IMR-90 (cell line): ENCODE measurements at regions not wholly inside any gene's neighbourhood (a gene's known extent, or its start where the extent isn't known, plus 50 kb on each side); places are given as distances from the start of the nearest gene placed in this dataset.

Source experiments
- ATAC-seq: fragments of 200-7000 bp; cut with Tn5 transposase; 2 replicates; pipeline ENCODE4 v1.9.1; 2020; ENCODE audit warnings: low read depth, mild to moderate bottlenecking, moderate library complexity
- BruUV-seq: library from RNA; stranded (reverse); fragments of 400-500 nt; replicated peaks from 2 replicates; lab custom pipeline; 2021; lab: Mats Ljungman, UMichigan
- CTCF ChIA-PET: fragments of 300-600 bp; formaldehyde crosslinking; extraction: SDS; loops from one replicate; lab custom pipeline; 2021; ENCODE audit warnings: antibody characterized with exemption; lab: Yijun Ruan, JAX
- POLR2A ChIA-PET: fragments of 300-600 bp; sonication (Branson Sonifier 250); formaldehyde crosslinking; loops from one replicate; lab custom pipeline; 2022; ENCODE audit warnings: antibody characterized with exemption; ENCODE audit not compliant: unreplicated experiment; lab: Charles Lee
- DNase-seq: peaks from one replicate; pipeline ENCODE4 v3.0.0; 2013
- H2AFZ ChIP-seq: replicated peaks from 2 replicates; pipeline ENCODE3; 2013; ENCODE audit warnings: low read length, mild to moderate bottlenecking; ENCODE audit not compliant: poor library complexity
- H2AK5ac ChIP-seq: 2 replicates; pipeline ENCODE4 v1.6.1; 2013; ENCODE audit warnings: low read depth, low read length, inconsistent platforms
- H2AK9ac ChIP-seq: replicated peaks from 2 replicates; pipeline ENCODE3; 2013; ENCODE audit warnings: mild to moderate bottlenecking, low read depth, low read length, moderate library complexity; ENCODE audit not compliant: poor library complexity
- H2BK120ac ChIP-seq: 2 replicates; pipeline ENCODE4 v1.6.1; 2013; ENCODE audit warnings: low read depth, low read length, inconsistent platforms
- H2BK15ac ChIP-seq: 3 replicates; pipeline ENCODE4 v1.6.1; 2013; ENCODE audit warnings: low read depth, low read length, inconsistent platforms
- H2BK20ac ChIP-seq: 2 replicates; pipeline ENCODE4 v1.6.1; 2013; ENCODE audit warnings: low read depth, mild to moderate bottlenecking, inconsistent platforms, low read length, moderate library complexity
- H2BK5ac ChIP-seq: 2 replicates; pipeline ENCODE4 v1.6.1; 2013; ENCODE audit warnings: mild to moderate bottlenecking, low read depth, low read length, inconsistent platforms; ENCODE audit not compliant: poor library complexity, severe bottlenecking
- H3K14ac ChIP-seq: replicated peaks from 2 replicates; pipeline ENCODE4 v1.6.1; 2013; ENCODE audit warnings: low read depth, low read length, inconsistent platforms
- H3K18ac ChIP-seq: 2 replicates; pipeline ENCODE4 v1.6.1; 2013; ENCODE audit warnings: low read depth, low read length, control low read depth
- H3K23ac ChIP-seq: 2 replicates; pipeline ENCODE4 v1.6.1; 2013; ENCODE audit warnings: low read depth, low read length, inconsistent platforms
- H3K27ac ChIP-seq: 2 replicates; pipeline ENCODE4 v1.5.1; 2013; ENCODE audit warnings: mild to moderate bottlenecking, control low read depth, low read length; ENCODE audit not compliant: insufficient read depth
- H3K27me3 ChIP-seq: 2 replicates; pipeline ENCODE4 v1.6.1; 2013; ENCODE audit warnings: low read length; ENCODE audit not compliant: control insufficient read depth, insufficient read depth
- H3K36me3 ChIP-seq: 2 replicates; pipeline ENCODE4 v1.6.1; 2013; ENCODE audit warnings: low read length, mixed read lengths; ENCODE audit not compliant: control insufficient read depth, insufficient read depth
- H3K4ac ChIP-seq: 2 replicates; pipeline ENCODE4 v1.6.1; 2013; ENCODE audit warnings: low read depth, low read length, inconsistent platforms
- H3K4me1 ChIP-seq: 2 replicates; pipeline ENCODE4 v1.6.1; 2013; ENCODE audit warnings: low read length, mixed read lengths; ENCODE audit not compliant: control insufficient read depth, insufficient read depth
- H3K4me2 ChIP-seq: 2 replicates; pipeline ENCODE4 v1.6.1; 2013; ENCODE audit warnings: low read depth, mild to moderate bottlenecking, control low read depth, low read length, moderate library complexity
- H3K4me3 ChIP-seq: 2 replicates; pipeline ENCODE4 v1.5.1; 2013; ENCODE audit warnings: low read depth, mild to moderate bottlenecking, control low read depth, low read length, moderate library complexity; ENCODE audit not compliant: insufficient read depth
- H3K56ac ChIP-seq: 2 replicates; pipeline ENCODE4 v1.6.1; 2013; ENCODE audit warnings: low read length, inconsistent platforms; ENCODE audit not compliant: insufficient read depth; ENCODE audit errors: extremely low read depth
- H3K79me1 ChIP-seq, 2 experiments: 2 replicates each; pipeline ENCODE4 v1.6.1; 2013; ENCODE audit warnings: low read length in 2 of 2, inconsistent platforms in 1 of 2, low read depth in 1 of 2
- H3K9ac ChIP-seq: 2 replicates; pipeline ENCODE4 v1.6.1; 2013; ENCODE audit warnings: low read depth, low read length, control low read depth
- H3K9me1 ChIP-seq: 2 replicates; pipeline ENCODE4 v1.6.1; 2013; ENCODE audit warnings: low read length, inconsistent platforms; ENCODE audit not compliant: insufficient read depth
- H3K9me3 ChIP-seq: 2 replicates; pipeline ENCODE4 v1.6.1; 2013; ENCODE audit warnings: low read length; ENCODE audit not compliant: control insufficient read depth, insufficient read depth
- H4K20me1 ChIP-seq: 2 replicates; pipeline ENCODE4 v1.6.1; 2013; ENCODE audit warnings: low read length, inconsistent platforms; ENCODE audit not compliant: insufficient read depth
- H4K5ac ChIP-seq: 2 replicates; pipeline ENCODE4 v1.6.1; 2013; ENCODE audit warnings: mild to moderate bottlenecking, low read depth, low read length, control low read depth
- H4K8ac ChIP-seq, 2 experiments: 2 replicates each; pipeline ENCODE4 v1.6.1; 2013; ENCODE audit warnings: low read depth in 2 of 2, low read length in 2 of 2, control low read depth in 1 of 2, inconsistent platforms in 1 of 2
- H4K91ac ChIP-seq: 2 replicates; pipeline ENCODE4 v1.6.1; 2013; ENCODE audit warnings: low read depth, low read length, inconsistent platforms; ENCODE audit not compliant: insufficient read depth
- BHLHE40 ChIP-seq: fragments of 150-350 bp; IDR thresholded peaks from 2 replicates; pipeline ENCODE4 v1.6.1; 2016; ENCODE audit warnings: mild to moderate bottlenecking, low read depth, low read length
- CEBPB ChIP-seq: IDR thresholded peaks from 2 replicates; pipeline ENCODE4 v1.6.1; 2012; ENCODE audit warnings: low read depth, low read length, improper control_type of control experiment
- MAZ ChIP-seq: IDR thresholded peaks from 2 replicates; pipeline ENCODE4 v1.6.1; 2012; ENCODE audit warnings: low read depth, mild to moderate bottlenecking, low read length, improper control_type of control experiment, moderate library complexity, borderline replicate concordance
- POLR2A ChIP-seq: IDR thresholded peaks from 2 replicates; pipeline ENCODE4 v1.6.1; 2012; ENCODE audit warnings: mild to moderate bottlenecking, low read depth, low read length
- RFX5 ChIP-seq: IDR thresholded peaks from 2 replicates; pipeline ENCODE4 v1.8.0; 2012; ENCODE audit warnings: low read depth, mild to moderate bottlenecking, low read length, moderate library complexity
- SMC3 ChIP-seq: fragments of 150-350 bp; IDR thresholded peaks from 2 replicates; pipeline ENCODE4 v1.6.1; 2016; ENCODE audit warnings: low read depth, mild to moderate bottlenecking, antibody characterized with exemption, low read length, moderate library complexity
- WGBS, 2 experiments: methylation state at CpG; one replicate each; pipeline versions ENCODE4 v1.1.5 to v1.1.7; 2013; ENCODE audit warnings: missing lambda C conversion rate in 2 of 2; ENCODE audit not compliant: insufficient read length in 1 of 2; ENCODE audit errors: extremely low coverage in 2 of 2; 5-methylcytosine and 5-hydroxymethylcytosine counted together
- dilution Hi-C: fragments of 300-500 bp; cut with HindIII; formaldehyde crosslinking; loops from one replicate; pipeline ENCODE4 v1.14.3; 2018; ENCODE audit warnings: low sequenced_read_pairs; ENCODE audit not compliant: unreplicated experiment
- in situ Hi-C: fragments of 300-500 bp; cut with MboI; formaldehyde crosslinking; loops from 3 replicates; pipeline ENCODE4 v1.14.3; 2019; ENCODE audit warnings: low sequenced_read_pairs, inconsistent platforms, mixed read lengths
- intact Hi-C: fragments of 100-400 bp; cut with micrococcal nuclease; formaldehyde crosslinking; loops from 2 replicates; pipeline ENCODE4 v1.10.0; 2022

GRCh38 chr6:77249560-77249959 is 213.7 kb downstream of the HTR1B start:
- Histone ChIP-seq H3K4me2 (no peak overlapping the region), H2BK20ac (no peak overlapping the region), H4K5ac (no peak overlapping the region), H3K36me3 (no peaks in the 10 kb centered on the region), H3K79me1 (no peaks in the 10 kb centered on the region; a peak in 1 of 4 replicates), H2AK9ac (no peak overlapping the region), H3K14ac (no peak overlapping the region), H3K18ac (no peak overlapping the region), H3K56ac (no peak overlapping the region), H2BK120ac (no peak overlapping the region), H3K4ac (no peak overlapping the region), H3K4me3 (no peak overlapping the region), H3K27me3 (no peaks in the 10 kb centered on the region), H2AK5ac (no peak overlapping the region), H4K8ac (no peak overlapping the region), H3K27ac (no peak overlapping the region), H2AFZ (no peak overlapping the region), H3K9me1 (no peaks in the 10 kb centered on the region), H3K4me1 (no peaks in the 10 kb centered on the region), H2BK15ac (no peak overlapping the region), H3K23ac (no peak overlapping the region), H4K91ac (no peak overlapping the region), H3K9me3 (no peaks in the 10 kb centered on the region), H2BK5ac (no peak overlapping the region), H4K20me1 (no peaks in the 10 kb centered on the region), H3K9ac (no peak overlapping the region)
- ChIA-PET CTCF (no interaction called here), POLR2A (no interaction called here)
- TF ChIP-seq SMC3 (no peak), CEBPB (no peak), RFX5 (no peak), MAZ (no peak), BHLHE40 (no peak), POLR2A (no peak)
- no CpG with 5 or more reads among the region's 1 CpG for WGBS, 2 experiments
- in situ Hi-C loops (no loop called here), intact Hi-C loops (no loop called here), dilution Hi-C loops (no loop called here)
- no TSS peak for BruUV-seq
- ATAC-seq (no peak), DNase-seq (no peak)
